ENCODE measurements at regions not wholly inside any gene's neighbourhood (a gene's known extent, or its start where the extent isn't known, plus 50 kb on each side); places are given as distances from the start of the nearest gene placed in this dataset.

DNA sequence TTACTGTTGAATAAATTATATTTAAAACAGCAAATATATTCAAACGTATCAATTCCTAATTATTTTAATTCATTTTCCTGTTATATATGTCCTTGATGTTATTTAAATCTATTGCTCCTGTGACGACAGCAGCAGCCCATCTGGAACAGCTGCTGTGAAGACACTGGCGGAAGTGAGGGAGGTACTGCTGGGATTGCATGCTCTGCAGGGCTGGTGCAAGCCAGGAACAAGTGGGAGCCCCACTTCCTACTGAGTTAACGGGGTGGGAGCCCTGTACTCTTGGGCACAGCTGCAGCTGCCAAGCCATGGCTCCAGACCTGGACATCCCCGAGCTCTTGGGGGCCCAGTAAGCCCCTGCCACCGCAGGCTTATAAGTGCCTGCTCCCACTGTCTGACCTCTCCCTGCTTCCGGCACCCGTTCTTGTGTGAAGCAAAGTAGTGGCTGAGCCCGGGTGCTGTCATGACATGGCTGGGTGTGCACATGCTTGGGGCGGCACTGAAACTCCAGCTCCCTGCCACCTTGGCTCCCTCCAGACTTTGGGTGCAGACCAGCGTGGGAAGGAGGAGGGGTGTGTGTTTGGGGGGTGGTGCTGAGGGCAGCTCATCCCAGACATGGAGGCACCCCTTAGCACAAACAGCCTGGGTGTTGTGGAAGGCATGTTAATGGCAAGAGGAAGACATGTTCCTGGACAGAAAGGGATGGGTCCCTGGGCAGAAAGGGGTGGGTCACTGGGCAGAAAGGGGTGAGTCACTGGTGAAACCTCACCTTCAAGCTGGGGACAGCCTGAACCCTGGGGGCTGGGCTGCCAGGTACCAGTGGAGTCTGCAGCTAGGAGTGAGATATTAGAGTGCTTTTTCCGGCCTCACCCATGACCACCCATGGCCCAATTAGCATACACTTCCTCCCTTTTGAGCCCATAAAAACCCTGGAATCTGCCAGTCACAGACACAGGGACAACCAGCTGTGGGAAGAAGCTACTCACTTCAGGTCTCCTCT is 1981.3 kb upstream of the IGFBP7 start:
- DNase-seq: no peak

DNA sequence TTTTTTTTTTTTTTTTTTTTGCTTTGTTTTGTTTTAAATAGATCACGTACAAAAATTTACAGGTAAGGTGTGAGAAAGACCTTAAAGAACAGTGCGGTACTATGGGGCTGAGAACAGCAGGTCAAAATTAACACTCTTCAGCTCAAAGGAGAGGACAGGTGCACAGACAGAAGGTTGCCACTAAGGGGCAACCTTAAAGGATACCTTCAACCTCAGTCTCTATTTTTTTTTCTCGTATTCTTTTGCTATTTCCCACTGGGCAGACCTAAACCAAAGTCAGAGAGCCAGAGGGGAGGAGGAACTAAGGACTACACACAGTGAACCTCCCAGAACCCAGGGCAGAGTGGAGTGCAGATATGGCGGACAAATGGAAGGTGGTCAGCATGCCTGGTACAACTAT is 1984.3 kb upstream of the IGFBP7 start:
- no peak for DNase-seq

DNA sequence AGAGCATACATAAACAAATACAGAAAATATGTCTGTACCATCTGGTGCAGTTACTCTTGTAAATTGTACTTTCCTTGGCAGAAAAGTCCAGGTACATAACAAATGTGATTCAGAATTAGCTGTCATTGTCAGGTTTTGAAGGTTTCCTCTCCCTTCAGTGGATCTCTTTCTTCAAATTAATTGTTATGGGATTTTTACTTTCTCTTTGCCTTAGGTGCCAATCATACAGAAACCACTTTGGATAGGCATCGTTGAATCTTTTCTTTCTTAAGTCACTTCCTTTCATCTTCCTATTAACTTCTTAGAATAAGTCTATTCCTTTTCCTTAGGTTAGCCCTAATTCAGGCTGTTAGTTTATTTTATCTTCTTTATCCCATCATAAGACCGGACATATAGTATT is 1992.1 kb upstream of the IGFBP7 start:
- DNase-seq: no peak

DNA sequence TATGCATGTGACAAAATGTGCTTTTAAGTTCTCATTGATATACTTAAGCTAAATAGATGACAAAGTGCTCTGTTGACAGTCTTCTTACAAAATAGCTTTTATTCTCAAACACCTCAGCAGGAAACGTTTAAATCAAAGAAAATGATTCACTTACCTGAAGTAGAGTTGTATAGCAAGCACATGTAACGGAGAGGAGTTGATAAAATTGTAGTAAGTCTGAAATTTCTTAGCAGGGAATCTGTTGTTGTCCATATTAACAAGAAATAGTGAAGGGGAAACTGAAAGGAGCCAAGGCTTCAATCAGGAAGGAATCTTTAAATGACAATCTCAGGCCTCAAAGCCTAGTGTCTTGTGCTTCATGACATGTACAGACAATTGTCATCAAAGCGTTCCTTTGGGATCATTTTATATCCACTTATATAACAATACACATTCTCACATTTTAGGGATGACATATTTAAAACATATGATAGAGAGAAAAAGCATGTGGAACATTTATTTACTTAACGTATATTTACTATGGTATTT is 2010.2 kb upstream of the IGFBP7 start:
- DNase-seq: no peak

DNA sequence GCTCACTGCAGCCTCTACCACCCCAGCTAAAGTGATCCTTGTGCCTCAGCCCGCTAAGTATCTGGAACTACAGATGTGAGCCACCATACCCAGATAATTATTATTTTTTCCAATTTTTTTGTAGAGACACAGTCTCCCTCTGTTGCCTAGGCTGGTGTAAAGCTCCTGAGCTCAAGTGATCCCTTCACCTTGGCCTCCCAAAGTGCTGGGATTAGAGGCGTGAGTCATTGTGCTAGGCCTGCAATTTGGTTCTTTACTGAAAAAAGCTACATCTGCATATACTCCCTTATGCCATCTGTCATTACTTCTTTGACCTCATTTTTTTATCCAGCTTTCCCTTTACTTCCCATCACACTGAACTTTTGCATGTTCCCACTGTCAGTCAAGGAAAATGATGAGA is 2012.4 kb upstream of the IGFBP7 start:
- DNase-seq: peak; percentile 40

DNA sequence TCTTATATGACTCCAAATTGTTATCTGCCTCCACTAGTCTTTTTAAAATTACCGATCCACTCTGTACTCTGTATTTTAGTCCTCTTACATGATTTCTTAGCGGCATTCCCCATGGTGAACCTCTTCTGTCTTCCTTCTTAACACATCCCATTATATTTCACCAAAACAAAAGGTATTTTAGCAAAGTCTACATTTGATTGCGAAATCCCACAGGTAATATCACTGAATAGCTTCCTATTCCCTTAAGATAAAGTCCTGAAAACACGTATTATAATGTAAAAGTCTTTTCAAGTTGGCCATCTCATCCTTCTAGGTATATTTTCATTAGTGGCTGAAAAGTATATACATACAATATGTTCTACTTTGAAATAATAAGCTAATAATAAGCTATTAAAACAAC is 2016.0 kb upstream of the IGFBP7 start:
- DNase-seq: no peak

DNA sequence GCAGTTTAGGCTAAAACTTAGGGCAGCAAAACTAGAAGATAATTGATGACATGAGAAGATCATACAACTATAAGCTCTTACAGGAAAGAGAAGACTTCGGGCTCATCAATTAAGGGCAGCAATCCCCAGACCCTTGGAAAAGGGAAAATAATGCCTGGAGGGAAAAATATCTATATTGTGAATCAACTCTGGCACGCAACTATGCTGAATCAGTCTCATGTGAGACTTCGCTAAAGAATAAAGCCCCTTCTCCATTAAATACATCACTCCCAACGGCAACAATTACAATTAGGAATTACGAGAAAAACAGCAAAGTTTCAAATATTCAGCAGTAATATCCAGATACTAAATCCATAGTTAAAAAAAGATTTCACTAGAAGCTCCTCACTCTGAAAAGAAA is 2016.8 kb upstream of the IGFBP7 start:
- no peak for DNase-seq

DNA sequence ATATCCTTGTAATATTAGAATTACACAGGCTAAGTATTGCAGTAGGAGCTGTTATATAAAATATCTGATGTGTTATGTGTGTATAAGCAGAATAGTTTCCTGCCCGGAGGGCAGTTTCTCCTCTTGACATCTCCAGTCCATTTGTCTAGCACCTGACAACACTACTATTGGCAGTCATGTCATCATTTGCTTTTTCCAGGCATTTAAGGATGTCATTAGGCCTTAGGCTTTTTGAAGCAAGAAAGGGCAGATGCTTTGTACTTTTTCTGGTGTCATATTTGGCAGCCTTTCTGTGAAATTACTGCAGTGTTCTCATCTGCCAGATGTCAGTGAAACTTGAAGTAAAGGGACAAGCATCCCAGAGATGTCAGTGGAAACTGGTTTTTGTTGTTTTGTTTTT is 2017.6 kb upstream of the IGFBP7 start:
- no peak for DNase-seq

DNA sequence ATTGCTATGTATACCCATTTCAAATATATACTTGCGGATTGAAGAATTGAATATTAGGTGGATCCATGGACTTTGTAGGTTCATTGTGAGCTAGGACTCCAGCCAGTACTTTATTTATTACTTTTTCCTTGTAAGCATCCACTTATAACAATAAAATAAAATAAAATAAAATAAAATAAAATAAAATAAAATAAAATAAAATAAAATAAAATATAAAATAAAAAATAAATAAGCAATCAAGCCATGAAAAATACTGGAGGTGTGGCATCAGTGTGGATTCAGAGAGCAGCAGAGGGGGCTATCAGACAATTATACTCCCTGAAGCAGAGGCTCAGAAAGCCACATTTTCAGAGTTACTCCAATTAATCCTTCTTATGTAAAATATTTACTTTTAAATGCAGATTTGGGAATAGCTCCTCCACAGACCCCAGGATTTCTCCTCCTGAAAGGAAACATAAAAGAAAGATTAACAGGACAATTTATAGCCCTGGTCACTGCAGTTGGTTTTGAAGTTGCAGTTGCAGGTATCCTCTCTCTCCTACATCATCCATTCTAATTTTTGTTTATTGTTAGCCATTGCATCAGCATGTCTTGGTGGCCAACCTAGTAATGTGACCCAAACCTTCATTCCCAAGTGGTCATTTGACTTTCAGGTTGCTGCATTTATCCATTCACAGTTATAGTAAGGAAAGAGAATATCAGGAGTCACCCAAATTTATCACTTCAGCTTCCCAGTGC is 2025.2 kb upstream of the IGFBP7 start:
- DNase-seq: no peak

DNA sequence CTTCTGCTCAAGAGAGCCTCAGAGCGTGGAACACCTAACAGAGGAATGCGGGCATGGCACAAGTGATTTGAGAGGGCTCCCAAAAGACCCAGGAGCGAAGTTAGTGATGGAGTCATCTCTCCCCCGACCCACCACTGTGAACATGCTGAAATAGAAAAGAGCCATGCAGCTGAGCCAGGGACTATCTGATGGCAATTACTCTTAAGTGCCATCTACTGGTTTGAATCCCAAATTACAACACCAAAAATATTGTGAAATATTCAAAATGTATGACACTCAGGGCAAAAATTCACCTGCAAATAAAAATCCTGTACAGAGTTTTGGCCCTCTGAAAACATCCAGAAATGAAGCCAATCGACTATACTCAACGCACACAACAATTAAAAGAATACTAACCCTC is 2038.9 kb upstream of the ADGRL3 start:
- DNase-seq: no peak

DNA sequence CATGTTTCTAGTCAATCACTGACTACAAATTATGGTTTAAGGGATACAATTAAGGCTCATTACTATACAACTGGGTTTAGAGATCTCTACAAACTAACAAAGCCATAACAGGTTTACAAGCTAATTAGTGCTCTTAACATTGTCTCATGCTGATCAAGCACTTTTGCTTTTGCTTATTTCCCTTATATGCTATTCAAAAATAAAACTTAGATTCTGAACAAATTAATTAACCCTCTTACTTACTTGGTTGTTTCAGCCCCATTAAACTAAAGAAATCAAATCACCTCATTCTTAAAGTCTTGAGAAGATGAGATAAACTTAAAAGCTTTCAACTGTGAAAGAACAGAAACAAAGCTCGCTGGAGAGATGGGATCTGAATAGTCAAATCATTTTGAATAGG is 2024.5 kb upstream of the ADGRL3 start:
- DNase-seq: no peak

DNA sequence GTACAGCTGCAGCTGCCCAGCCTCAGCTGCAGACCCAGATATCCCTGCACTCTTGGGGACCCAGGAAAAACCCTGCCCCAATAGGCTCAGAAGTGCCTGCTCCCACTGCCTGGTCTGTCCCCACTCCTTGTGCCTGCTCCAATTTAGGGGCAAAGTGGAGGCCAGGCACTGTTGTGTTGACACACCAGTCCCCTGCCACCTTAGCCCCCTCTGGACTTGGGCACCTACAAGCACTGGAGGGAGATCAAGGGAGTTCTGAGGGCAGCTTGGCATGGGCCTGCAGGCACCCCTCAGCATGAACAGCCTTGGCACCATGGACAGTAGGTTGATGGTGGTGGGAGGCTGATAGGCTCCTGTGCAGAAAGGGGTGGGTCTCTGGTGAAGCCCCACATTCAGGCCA is 2020.8 kb upstream of the ADGRL3 start:
- no peak for DNase-seq

DNA sequence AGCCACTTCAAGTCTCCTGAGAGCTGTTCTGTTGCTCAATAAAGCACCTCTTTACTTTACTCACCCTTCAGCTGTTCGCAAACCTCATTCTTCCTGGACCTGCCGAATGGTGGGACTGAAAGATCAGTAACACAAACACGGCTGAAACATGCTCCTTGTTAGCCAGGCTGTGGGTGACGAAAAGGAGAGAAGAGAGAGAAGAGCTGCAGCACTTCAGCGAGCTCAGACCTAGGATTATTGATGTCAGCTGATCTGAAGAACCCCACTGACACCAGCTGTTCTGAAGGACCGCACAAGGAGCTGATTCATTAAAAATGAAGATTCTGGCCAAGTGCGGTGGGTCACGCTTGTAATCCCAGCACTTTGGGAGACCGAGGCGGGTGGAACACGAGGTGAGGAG is 2020.0 kb upstream of the ADGRL3 start:
- peak; percentile 91 for DNase-seq

DNA sequence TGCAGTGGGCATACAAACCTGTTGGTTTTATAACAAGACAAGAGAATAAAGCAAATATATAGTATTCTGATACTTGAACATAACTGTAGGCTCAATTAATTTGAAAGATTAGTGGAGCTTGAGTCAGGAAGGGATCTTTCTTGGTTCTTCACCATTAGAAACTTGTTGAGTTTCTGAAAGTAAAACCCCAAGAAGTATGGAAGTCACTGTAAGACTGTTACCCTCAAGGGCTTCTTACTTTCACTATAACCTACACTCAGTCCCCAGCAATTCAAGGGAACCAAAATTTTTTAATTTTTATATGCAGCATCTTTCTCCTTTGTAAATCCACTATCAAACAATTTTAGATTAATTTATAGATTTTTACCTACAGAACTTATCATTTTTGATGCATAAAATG is 2019.2 kb upstream of the ADGRL3 start:
- DNase-seq: no peak

DNA sequence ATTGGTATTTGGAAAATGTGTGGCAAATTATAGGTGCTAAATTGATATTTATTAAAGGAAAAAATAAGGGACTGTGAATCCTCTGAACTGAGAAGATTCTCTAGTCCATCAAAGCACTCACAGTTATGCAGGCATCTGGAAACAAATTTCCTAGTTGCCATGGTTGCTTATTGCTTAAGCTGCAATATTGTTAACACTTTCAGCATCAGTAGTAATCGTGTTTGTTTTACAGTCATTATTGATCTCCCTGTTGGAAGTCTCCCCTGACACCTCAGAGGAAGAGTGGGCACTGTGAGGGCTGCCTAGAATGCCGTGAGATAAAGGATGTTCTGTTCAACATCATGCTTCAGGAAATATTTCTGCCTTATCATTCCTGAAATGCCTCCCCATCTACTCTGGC is 2004.3 kb upstream of the ADGRL3 start:
- no peak for DNase-seq

DNA sequence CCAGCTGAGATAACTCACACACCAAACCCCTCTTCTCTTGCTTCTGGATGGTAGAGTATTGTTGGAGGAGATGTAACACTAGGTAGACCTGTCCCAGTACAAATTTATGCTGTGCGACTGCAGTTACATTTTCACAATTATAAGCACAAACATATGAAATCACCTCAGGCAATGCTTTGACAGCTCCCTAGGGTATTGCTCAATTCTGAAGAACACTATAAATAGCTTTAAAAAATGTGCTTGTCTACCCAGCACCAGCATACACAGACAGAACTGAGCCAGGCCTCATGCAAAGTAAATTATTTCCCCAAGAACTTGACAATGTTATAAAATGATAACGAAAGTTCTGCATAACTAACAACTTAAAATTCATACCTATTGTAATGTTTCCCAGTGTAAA is 1999.1 kb upstream of the ADGRL3 start:
- no peak for DNase-seq

DNA sequence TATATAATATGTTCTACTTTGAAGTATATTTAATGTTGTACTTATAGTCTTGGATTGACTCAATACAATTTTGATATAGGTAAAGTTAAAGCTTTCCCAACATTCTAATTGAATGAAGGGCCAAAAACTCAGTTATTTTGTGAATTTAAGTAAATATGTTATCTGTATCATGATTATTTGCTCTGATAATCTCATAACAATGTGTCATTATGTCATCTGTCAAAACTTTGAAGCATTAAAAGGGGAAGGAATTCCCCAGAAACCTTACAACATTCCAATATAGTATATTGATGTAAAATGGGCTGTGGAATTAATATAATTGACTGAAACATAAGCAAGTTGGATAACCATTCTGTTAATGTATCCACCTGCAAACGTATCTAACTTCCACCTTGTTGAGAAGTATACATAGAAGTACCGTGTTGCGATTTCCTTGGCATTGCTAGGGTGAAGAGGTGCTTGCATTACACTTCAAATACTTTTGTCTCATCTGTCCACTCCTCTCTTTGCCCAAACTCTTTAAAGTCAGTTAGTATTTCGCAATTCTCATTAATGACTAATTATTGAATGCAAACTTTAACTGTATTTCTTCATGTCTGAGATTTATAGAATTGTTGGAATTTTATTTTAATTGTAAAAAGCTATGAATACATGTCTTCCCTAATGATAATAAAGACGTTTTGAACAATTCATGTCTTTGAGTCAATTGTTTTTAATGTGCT is 1982.1 kb upstream of the ADGRL3 start:
- DNase-seq: no peak

DNA sequence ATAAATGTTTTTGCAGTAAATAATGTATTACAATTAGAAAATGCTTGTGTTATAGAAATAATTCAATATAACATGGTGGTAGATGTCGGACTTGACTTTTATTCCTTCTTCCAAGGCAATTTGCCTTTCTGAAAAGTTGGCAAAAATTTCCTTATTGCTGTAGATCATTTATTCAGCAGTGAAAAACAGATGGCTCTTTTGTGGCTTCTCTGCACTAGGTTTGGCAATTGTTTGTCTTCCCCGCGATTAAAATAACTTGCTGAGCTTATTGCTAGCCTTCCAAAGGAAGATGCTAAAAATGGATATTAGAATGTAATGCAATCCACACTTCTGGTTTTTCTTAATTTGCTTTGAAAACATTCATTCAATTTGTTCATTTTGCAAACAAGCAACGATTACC is 1977.9 kb upstream of the ADGRL3 start:
- DNase-seq: no peak

DNA sequence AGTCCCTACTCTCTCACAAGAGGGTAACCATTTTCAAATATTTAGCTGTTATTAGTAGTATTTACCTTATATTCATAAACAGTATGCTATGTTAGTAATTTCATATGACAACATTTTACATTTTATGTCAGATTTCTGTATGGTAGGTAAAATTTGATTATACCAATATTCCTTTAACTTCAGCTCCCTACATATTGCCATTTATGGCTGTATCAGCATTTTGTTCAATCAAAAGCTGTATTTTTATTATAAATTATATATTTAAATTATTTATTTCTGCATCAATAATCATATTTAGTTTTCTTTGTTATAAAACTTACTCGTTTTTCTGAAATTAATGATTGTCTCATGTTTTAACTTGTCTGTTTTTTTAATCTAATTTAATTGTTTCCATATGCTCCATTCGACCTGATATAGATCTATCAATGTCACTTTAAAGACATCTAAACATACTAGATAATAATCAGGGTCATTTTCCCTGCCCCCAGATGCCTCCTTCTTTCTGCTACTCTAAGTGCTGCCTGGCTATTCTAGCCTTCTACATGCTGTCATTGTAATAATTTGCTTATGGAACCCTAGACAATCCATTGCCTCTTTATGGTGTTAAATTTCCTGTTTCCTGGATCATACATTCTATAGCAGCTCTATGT is 1976.7 kb upstream of the ADGRL3 start:
- DNase-seq: no peak

DNA sequence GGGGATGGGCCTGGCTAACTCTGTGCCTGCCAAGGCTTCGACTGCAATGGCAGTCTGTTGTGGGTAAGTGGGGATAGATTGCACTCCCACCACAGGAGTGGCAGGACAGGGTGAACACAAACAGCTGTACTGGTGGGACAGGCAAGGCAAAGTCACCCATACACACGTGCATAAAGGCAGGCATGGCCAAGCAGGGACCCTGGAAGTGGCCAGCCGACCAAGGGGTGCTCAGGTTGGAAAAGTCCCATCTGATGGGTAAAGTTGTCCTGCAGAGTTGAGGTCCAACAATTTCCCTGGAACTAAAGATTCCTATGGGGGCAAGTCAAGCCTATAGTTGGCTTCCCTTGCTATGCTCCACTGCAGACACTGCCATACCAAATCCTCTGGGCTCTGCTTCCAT is 1961.9 kb upstream of the ADGRL3 start:
- DNase-seq: no peak

DNA sequence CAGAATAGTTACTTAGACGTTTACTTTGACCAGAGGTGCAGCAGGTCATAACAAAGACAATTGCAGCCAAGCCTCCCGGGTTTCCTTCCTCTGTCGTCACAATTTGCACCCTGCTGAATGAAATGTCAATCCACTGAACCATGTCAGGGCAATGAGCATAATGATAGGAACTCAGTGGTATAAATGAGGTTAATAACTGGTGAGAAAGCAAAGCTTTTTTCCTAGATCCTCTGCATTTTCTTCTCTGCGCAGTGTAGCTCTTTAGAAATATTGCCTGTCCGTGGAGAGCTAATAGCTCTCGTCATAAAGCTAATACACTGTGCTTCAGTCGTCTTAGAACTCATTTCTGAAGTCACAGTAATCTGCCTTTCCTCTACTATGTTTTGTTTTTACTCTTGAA is 1960.1 kb upstream of the ADGRL3 start:
- no peak for DNase-seq

DNA sequence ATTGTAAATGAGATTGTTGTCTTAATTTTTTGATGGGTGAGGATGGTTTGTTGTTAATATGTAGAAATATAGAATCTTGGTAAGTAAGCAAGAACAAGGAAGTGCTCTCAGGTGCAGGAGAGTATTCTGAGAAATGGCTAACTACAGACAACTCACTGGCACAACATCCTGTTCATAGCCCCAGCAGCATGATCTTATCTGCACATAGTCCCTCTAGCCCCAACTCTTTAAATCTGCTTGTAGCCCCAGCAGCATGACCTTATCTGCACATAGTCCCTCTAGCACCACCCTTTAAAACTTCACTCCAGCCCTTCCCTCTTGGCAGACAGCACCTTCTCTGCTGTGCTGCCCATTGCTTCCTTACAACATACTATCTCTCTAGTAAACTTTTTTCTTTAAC is 1957.1 kb upstream of the ADGRL3 start:
- no peak for DNase-seq

DNA sequence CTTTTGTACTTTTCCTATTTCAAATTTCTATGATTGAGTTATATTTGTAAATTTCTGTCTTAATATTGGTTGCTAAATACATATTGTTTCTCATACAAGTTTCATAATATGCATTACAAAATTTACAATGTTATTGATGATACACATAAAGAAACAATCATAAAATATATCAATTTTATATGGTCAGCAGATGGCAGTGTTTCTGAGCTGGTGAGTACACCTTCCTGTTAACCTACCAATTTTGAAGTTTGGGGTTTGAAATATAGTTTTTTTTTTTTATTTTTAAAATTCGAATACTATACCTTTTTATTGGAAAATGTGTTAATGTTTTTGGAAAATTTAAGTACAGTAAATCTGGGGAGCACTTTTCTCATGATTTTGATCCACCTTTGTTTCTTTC is 1953.1 kb upstream of the ADGRL3 start:
- DNase-seq: no peak

Measured in NCI-H524 treated with DMSO at 0.1 percent for 48 hours (cell line).